NT2/D1 (cell line): ENCODE measurements at regions not wholly inside any gene's neighbourhood (a gene's known extent, or its start where the extent isn't known, plus 50 kb on each side); places are given as distances from the start of the nearest gene placed in this dataset.

Experiments used
- YY1 ChIP-seq: IDR thresholded peaks from 2 replicates; pipeline ENCODE4 v1.6.1; 2011; ENCODE audit not compliant: insufficient read length, insufficient read depth
- ZNF274 ChIP-seq: IDR thresholded peaks from 2 replicates; pipeline ENCODE4 v1.6.1; 2011; ENCODE audit warnings: mild to moderate bottlenecking, low read depth, low read length

- TF ChIP-seq YY1 (no peak), ZNF274 (no peak)
Observed at GRCh38 chr2:72027426-72028161, 120.1 kb downstream of the CYP26B1 start.
